Loucy (cell line): ENCODE measurements at regions not wholly inside any gene's neighbourhood (a gene's known extent, or its start where the extent isn't known, plus 50 kb on each side); places are given as distances from the start of the nearest gene placed in this dataset.

Source experiments
- H2AFZ ChIP-seq: fragments of 200-600 bp; sonication (generic); 2 replicates; pipeline ENCODE4 v1.6.0; 2016; ENCODE audit warnings: antibody characterized with exemption, mild to moderate bottlenecking, low read length, moderate library complexity
- H3F3A ChIP-seq: fragments of 200-600 bp; 2 replicates; pipeline ENCODE4 v1.6.0; 2016; ENCODE audit warnings: antibody characterized with exemption, low read depth, mild to moderate bottlenecking
- H3K27me3 ChIP-seq: fragments of 200-600 bp; sonication (generic); 2 replicates; pipeline ENCODE4 v1.6.1; 2014; ENCODE audit warnings: low read length, mild to moderate bottlenecking; ENCODE audit not compliant: insufficient read depth, poor library complexity, severe bottlenecking
- H3K36me3 ChIP-seq: fragments of 200-600 bp; sonication (generic); 2 replicates; pipeline ENCODE4 v1.6.1; 2016; ENCODE audit warnings: low read length; ENCODE audit not compliant: insufficient read depth
- H3K4me1 ChIP-seq: fragments of 200-600 bp; sonication (generic); 2 replicates; pipeline ENCODE4 v1.5.1; 2014; ENCODE audit warnings: low read length, mild to moderate bottlenecking; ENCODE audit not compliant: insufficient read depth, poor library complexity, severe bottlenecking
- H3K4me2 ChIP-seq: fragments of 200-600 bp; sonication (generic); 2 replicates; pipeline ENCODE4 v1.6.0; 2014; ENCODE audit warnings: antibody characterized with exemption, low read length, low read depth, mild to moderate bottlenecking; ENCODE audit not compliant: poor library complexity, severe bottlenecking
- H3K4me3 ChIP-seq: fragments of 200-600 bp; sonication (generic); 2 replicates; pipeline ENCODE4 v1.5.1; 2014; ENCODE audit warnings: low read length, mild to moderate bottlenecking, mixed read lengths; ENCODE audit not compliant: poor library complexity, severe bottlenecking
- H3K79me2 ChIP-seq: fragments of 200-600 bp; sonication (generic); 2 replicates; pipeline ENCODE4 v1.6.1; 2014; ENCODE audit warnings: low read length; ENCODE audit not compliant: insufficient read depth
- H3K9ac ChIP-seq: fragments of 200-600 bp; sonication (generic); 2 replicates; pipeline ENCODE4 v1.6.0; 2014; ENCODE audit warnings: mild to moderate bottlenecking, low read depth, low read length, moderate library complexity; ENCODE audit not compliant: poor library complexity, severe bottlenecking
- H3K9me2 ChIP-seq: fragments of 200-600 bp; sonication (generic); replicated peaks from 2 replicates; pipeline ENCODE4 v1.6.1; 2016; ENCODE audit warnings: low read depth, low read length, mixed read lengths
- H3K9me3 ChIP-seq: fragments of 200-600 bp; sonication (generic); 2 replicates; pipeline ENCODE4 v1.6.1; 2014; ENCODE audit warnings: mild to moderate bottlenecking, antibody characterized with exemption, low read length, low read depth; ENCODE audit not compliant: insufficient read depth
- H4K20me1 ChIP-seq: fragments of 200-600 bp; sonication (generic); 2 replicates; pipeline ENCODE4 v1.6.0; 2014; ENCODE audit warnings: antibody characterized with exemption, low read length, mild to moderate bottlenecking; ENCODE audit not compliant: insufficient read depth, poor library complexity, severe bottlenecking
- EZH2phosphoT487 ChIP-seq: fragments of 200-600 bp; IDR thresholded peaks from 2 replicates; pipeline ENCODE4 v1.6.1; 2018; ENCODE audit warnings: antibody characterized with exemption, mild to moderate bottlenecking, moderate library complexity, borderline replicate concordance
- TF ChIP-seq, protein P1 (sequence below): fragments of 200-600 bp; sonication (generic); conservative IDR thresholded peaks from 2 replicates; pipeline ENCODE4 v1.5.1; 2014; ENCODE audit warnings: mild to moderate bottlenecking, antibody characterized with exemption, low read length

- Histone ChIP-seq H3K4me1 (peaks cover 41% of the 10 kb centered on the region), H3K4me2 (no peak overlapping the region), H2AFZ (no peak overlapping the region), H3K9me3 (no peaks in the 10 kb centered on the region), H4K20me1 (no peaks in the 10 kb centered on the region), H3K9me2 (no peaks in the 10 kb centered on the region), H3K79me2 (no peaks in the 10 kb centered on the region), H3K4me3 (no peak overlapping the region), H3F3A (peaks cover 4% of the 10 kb centered on the region; the same call in 1 of the 2 replicates), H3K9ac (no peak overlapping the region), H3K27me3 (no peaks in the 10 kb centered on the region), H3K36me3 (no peaks in the 10 kb centered on the region)
- no peak for TF ChIP-seq EZH2phosphoT487
- TF ChIP-seq, protein P1, sequence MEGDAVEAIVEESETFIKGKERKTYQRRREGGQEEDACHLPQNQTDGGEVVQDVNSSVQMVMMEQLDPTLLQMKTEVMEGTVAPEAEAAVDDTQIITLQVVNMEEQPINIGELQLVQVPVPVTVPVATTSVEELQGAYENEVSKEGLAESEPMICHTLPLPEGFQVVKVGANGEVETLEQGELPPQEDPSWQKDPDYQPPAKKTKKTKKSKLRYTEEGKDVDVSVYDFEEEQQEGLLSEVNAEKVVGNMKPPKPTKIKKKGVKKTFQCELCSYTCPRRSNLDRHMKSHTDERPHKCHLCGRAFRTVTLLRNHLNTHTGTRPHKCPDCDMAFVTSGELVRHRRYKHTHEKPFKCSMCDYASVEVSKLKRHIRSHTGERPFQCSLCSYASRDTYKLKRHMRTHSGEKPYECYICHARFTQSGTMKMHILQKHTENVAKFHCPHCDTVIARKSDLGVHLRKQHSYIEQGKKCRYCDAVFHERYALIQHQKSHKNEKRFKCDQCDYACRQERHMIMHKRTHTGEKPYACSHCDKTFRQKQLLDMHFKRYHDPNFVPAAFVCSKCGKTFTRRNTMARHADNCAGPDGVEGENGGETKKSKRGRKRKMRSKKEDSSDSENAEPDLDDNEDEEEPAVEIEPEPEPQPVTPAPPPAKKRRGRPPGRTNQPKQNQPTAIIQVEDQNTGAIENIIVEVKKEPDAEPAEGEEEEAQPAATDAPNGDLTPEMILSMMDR: no peak
Measured at GRCh38 chr5:36367524-36367923, 65.8 kb upstream of the RANBP3L start.

GRCh38 chr5:36369219-36369690 lies 67.6 kb upstream of the RANBP3L start:
- peaks cover 4% of the 10 kb centered on the region; the same call in 1 of the 2 replicates for H3F3A ChIP-seq
- H3K4me3 ChIP-seq: no peak overlapping the region
- H3K27me3 ChIP-seq: no peaks in the 10 kb centered on the region
- H3K36me3 ChIP-seq: no peaks in the 10 kb centered on the region
- H3K4me2 ChIP-seq: no peak overlapping the region
- no peak overlapping the region for H2AFZ ChIP-seq
- TF ChIP-seq EZH2phosphoT487: no peak
- TF ChIP-seq, protein P1: no peak
- H3K9me2 ChIP-seq: no peaks in the 10 kb centered on the region
- H3K79me2 ChIP-seq: no peaks in the 10 kb centered on the region
- H3K9ac ChIP-seq: no peak overlapping the region
- no peaks in the 10 kb centered on the region for H4K20me1 ChIP-seq
- no peaks in the 10 kb centered on the region for H3K9me3 ChIP-seq
- H3K4me1 ChIP-seq: peaks cover 47% of the 10 kb centered on the region

- H3K36me3 ChIP-seq: no peaks in the 10 kb centered on the region
- H3K79me2 ChIP-seq: no peaks in the 10 kb centered on the region
- no peaks in the 10 kb centered on the region for H3K9me2 ChIP-seq
- H4K20me1 ChIP-seq: no peaks in the 10 kb centered on the region
- H3K27me3 ChIP-seq: no peaks in the 10 kb centered on the region
- peaks cover 44% of the 10 kb centered on the region for H3K4me1 ChIP-seq
- no peak overlapping the region for H2AFZ ChIP-seq
- H3K4me3 ChIP-seq: no peak overlapping the region
- H3K9me3 ChIP-seq: no peaks in the 10 kb centered on the region
- TF ChIP-seq, protein P1: no peak
- no peak for TF ChIP-seq EZH2phosphoT487
- H3K4me2 ChIP-seq: no peak overlapping the region
- no peak overlapping the region for H3K9ac ChIP-seq
- peaks cover 4% of the 10 kb centered on the region; the same call in 1 of the 2 replicates for H3F3A ChIP-seq
Measured at GRCh38 chr5:36370073-36370472, 68.4 kb upstream of the RANBP3L start.
